ENCODE measurements at regions not wholly inside any gene's neighbourhood (a gene's known extent, or its start where the extent isn't known, plus 50 kb on each side); places are given as distances from the start of the nearest gene placed in this dataset.

DNA sequence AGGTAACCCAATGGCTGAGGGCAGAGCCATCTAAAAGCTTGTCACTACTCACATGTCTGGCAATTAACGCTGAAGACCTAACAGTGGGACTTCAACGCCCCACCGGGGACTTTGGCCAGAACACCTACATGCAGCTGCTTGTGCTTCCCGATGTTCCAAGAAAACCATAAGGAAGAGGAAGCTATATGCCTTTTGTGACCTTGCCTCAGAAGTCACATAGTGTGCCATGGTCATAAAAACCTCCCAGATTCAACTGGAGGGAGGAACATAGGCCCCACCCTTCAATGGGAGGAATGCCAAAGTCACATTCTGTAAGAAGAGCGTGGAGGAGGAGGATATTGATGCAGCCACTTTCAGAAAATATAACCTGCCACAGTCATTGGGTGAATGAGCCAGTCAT, 147.8 kb upstream of the MAGI3 start:
- no peak overlapping the region for H3K27ac ChIP-seq
- TF ChIP-seq, protein P1, sequence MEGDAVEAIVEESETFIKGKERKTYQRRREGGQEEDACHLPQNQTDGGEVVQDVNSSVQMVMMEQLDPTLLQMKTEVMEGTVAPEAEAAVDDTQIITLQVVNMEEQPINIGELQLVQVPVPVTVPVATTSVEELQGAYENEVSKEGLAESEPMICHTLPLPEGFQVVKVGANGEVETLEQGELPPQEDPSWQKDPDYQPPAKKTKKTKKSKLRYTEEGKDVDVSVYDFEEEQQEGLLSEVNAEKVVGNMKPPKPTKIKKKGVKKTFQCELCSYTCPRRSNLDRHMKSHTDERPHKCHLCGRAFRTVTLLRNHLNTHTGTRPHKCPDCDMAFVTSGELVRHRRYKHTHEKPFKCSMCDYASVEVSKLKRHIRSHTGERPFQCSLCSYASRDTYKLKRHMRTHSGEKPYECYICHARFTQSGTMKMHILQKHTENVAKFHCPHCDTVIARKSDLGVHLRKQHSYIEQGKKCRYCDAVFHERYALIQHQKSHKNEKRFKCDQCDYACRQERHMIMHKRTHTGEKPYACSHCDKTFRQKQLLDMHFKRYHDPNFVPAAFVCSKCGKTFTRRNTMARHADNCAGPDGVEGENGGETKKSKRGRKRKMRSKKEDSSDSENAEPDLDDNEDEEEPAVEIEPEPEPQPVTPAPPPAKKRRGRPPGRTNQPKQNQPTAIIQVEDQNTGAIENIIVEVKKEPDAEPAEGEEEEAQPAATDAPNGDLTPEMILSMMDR (IDR thresholded peaks at IDR 0.05), result no peak
- DNase-seq (no peak), ATAC-seq (no peak)
- no peaks in the 10 kb centered on the region for H3K36me3 ChIP-seq (ENCODE audit: insufficient read depth in 1 of 2, low read depth in 1 of 2)
- H3K4me3 ChIP-seq, result no peak overlapping the region
- H3K9me3 ChIP-seq, result no peaks in the 10 kb centered on the region
- intact Hi-C loops (cut with DNase I), result no loop called here
- H3K27me3 ChIP-seq (ENCODE audit: insufficient read depth in 3 of 3, low read length in 2 of 3), result no peaks in the 10 kb centered on the region
- WGBS, 3 donors, result 38 to 50% (median 45%) methylated on average over 5 of the region's 5 CpGs
- H3K4me1 ChIP-seq, result no peaks in the 10 kb centered on the region

DNA sequence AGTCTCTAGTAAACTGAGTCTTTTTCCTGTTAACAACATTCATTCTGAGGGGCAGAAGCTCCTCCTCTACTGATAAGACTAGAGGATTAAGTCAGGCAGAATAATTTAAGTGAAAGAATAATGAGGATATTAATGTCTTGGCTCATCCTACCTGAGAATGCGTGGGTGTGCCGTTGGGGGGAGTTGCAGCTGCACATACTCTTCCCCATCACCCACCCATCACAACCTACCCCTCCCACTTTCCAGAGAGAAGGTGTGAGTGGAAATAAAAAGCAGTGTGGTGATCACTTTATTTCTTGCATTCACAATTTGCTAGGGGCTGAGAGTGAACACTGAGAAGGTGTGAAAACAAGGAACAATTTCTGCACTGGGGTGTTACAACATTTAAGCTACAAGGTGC, 146.8 kb upstream of the MAGI3 start:
- intact Hi-C loops (cut with DNase I), result no loop called here
- no peaks in the 10 kb centered on the region for H3K4me1 ChIP-seq
- no peaks in the 10 kb centered on the region for H3K36me3 ChIP-seq (ENCODE audit: insufficient read depth in 1 of 2, low read depth in 1 of 2)
- 57 to 77% (median 68%) methylated on average over 2 of the region's 2 CpGs for WGBS, 3 donors
- H3K4me3 ChIP-seq, result no peak overlapping the region
- H3K27ac ChIP-seq, result no peak overlapping the region
- H3K9me3 ChIP-seq, result no peaks in the 10 kb centered on the region
- TF ChIP-seq, protein P1 (IDR thresholded peaks at IDR 0.05), result no peak
- ATAC-seq (no peak), DNase-seq (no peak)
- no peaks in the 10 kb centered on the region for H3K27me3 ChIP-seq (ENCODE audit: insufficient read depth in 3 of 3, low read length in 2 of 3)

DNA sequence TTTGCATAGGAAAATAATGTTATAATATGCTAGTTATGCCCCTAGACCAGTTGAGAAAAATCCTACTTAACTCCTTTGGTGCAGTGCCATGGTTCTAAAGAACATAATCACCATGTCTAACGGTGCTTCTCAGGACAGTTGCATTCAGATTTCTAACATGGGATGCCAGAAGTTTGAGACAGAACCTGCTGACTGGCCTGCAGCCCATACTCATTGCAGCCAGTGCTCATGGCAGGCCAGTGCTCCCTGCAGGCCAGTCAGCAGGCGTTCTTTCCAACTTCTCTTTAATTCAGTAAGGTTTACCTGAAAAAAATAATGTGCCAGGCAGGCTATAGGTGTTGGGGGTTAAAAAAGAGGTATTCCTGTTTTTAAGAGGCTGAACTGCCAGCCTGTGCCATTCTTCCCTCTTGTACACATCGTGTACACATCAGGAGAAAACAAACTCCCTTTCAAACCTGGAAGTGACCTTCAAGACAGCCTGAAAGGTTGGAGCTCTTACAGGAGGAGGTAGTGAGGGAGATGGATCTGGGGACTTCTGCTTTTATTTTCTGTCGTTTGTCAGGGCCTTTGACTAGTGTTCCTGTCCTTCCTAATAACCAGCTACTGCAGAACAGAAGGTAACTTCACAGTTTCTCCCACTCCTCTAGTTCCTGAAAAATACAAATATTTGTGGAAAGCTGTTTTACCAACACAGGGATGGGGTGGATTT, 146.0 kb upstream of the MAGI3 start:
- no peak for DNase-seq
- ATAC-seq, result peak in 1 of 4 donors; percentile 60
- no peak overlapping the region for H3K27ac ChIP-seq
- WGBS, 3 donors, result 40 to 51% (median 43%) methylated on average over 4 of the region's 4 CpGs
- H3K4me1 ChIP-seq, result no peaks in the 10 kb centered on the region
- TF ChIP-seq, protein P1 (IDR thresholded peaks at IDR 0.05), result no peak
- intact Hi-C loops (cut with DNase I), result no loop called here
- no peaks in the 10 kb centered on the region for H3K27me3 ChIP-seq (ENCODE audit: insufficient read depth in 3 of 3, low read length in 2 of 3)
- H3K9me3 ChIP-seq, result no peaks in the 10 kb centered on the region
- H3K4me3 ChIP-seq, result no peak overlapping the region
- H3K36me3 ChIP-seq (ENCODE audit: insufficient read depth in 1 of 2, low read depth in 1 of 2), result no peaks in the 10 kb centered on the region

DNA sequence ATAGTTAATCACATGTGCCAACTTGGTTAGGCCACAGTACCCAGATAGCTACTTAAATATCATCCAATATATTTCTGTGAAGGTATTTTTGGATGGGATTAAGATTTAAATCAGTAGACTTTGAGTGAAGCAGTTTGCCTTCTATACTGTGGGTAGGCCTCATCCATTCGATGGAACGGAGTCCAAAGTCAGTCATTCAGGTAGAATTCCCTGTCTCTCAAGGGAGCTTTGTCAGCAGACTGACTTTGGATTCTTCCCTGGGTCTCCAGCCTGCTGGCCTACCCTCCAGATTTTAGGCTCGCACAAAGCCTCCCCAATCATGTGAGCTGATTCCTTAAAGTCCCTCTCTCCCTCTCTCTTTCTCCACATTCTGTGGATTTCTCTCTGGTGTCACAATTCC, 145.1 kb upstream of the MAGI3 start:
- 89 to 94% (median 90%) methylated on average over 3 of the region's 3 CpGs for WGBS, 3 donors
- H3K27me3 ChIP-seq (ENCODE audit: insufficient read depth in 3 of 3, low read length in 2 of 3), result no peaks in the 10 kb centered on the region
- no peak for DNase-seq
- H3K9me3 ChIP-seq, result no peaks in the 10 kb centered on the region
- no peaks in the 10 kb centered on the region for H3K4me1 ChIP-seq
- H3K4me3 ChIP-seq, result no peak overlapping the region
- H3K36me3 ChIP-seq (ENCODE audit: insufficient read depth in 1 of 2, low read depth in 1 of 2), result no peaks in the 10 kb centered on the region
- H3K27ac ChIP-seq, result no peak overlapping the region
- ATAC-seq, result no peak
- intact Hi-C loops (cut with DNase I), result no loop called here
- TF ChIP-seq, protein P1 (IDR thresholded peaks at IDR 0.05), result no peak

DNA sequence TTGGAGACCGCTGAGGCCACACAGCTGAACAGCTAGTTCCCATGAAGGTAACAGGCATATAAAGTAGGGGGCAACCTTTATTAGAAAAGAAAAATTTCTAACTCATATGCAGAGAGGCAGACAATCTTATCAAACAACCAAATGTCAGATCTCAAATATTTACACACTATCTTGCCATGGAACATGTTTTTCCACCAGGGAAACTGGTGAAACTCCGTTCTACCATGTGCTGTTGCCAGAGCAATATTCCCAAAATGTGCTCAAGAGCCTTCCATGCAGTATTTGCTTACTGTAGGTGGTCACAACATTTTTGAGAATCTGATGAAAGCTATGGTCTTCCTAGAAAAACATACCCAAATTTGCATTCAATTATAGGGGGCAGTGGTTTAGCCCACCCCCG, 143.4 kb upstream of the MAGI3 start:
- no peak for DNase-seq
- intact Hi-C loops (cut with DNase I), result no loop called here
- Histone ChIP-seq H3K9me3 (no peaks in the 10 kb centered on the region), H3K27ac (no peak overlapping the region), H3K4me1 (no peaks in the 10 kb centered on the region), H3K36me3 (ENCODE audit: insufficient read depth in 1 of 2, low read depth in 1 of 2) (no peaks in the 10 kb centered on the region), H3K4me3 (no peak overlapping the region), H3K27me3 (ENCODE audit: insufficient read depth in 3 of 3, low read length in 2 of 3) (no peaks in the 10 kb centered on the region)
- TF ChIP-seq, protein P1 (IDR thresholded peaks at IDR 0.05), result no peak
- no peak for ATAC-seq
- 85 to 87% (median 86%) methylated on average over 3 of the region's 3 CpGs for WGBS, 3 donors

Measured in psoas muscle (tissue), 7 donors.